Neuron (in vitro differentiated cells): ENCODE measurements at regions not wholly inside any gene's neighbourhood (a gene's known extent, or its start where the extent isn't known, plus 50 kb on each side); places are given as distances from the start of the nearest gene placed in this dataset.

Experiments used
- H2AFZ ChIP-seq: one replicate; pipeline ENCODE4 v1.6.1; 2013; ENCODE audit warnings: low read depth, mild to moderate bottlenecking, inconsistent platforms, low read length, moderate library complexity
- H3K27me3 ChIP-seq: one replicate; pipeline ENCODE4 v1.6.1; 2013; ENCODE audit warnings: low read length; ENCODE audit not compliant: insufficient read depth
- H3K36me3 ChIP-seq: one replicate; pipeline ENCODE4 v1.6.1; 2013; ENCODE audit warnings: low read length; ENCODE audit not compliant: insufficient read depth
- H3K4me1 ChIP-seq: one replicate; pipeline ENCODE4 v1.6.1; 2013; ENCODE audit warnings: low read length; ENCODE audit not compliant: insufficient read depth
- H3K4me3 ChIP-seq: 2 replicates; pipeline ENCODE4 v1.5.1; 2013; ENCODE audit warnings: mild to moderate bottlenecking, low read length, moderate library complexity
- H3K9me3 ChIP-seq: one replicate; pipeline ENCODE4 v1.6.1; 2013; ENCODE audit warnings: low read length

DNA sequence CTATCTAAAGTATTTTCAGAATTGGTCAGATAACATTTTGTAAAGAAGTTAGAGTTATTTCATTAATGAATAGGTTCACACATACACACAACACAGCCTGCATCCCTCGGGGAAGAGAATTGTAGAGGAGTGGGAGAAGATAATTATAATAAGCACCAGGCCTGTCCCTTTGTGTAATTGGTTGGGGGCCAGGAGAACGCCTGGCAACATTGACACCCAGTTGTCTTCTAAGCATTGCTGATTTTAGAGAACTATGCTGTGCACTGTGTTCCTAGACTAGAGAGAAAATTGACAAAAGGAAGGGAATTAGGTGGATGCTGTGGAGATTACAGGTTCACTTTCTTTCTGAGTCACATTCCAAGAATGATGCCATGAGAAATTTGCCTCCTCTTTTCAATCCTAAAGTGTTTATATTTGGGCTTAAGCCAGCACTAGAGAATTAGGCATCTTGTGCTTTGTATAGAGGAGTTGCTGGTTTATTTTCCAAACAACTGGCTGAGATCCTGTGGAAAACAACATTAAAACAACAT, 247.6 kb downstream of the COX7C start:
- no peak overlapping the region for H3K4me3 ChIP-seq
- no peaks in the 10 kb centered on the region for H3K9me3 ChIP-seq
- H3K4me1 ChIP-seq, result peaks cover 9% of the 10 kb centered on the region
- no peaks in the 10 kb centered on the region for H3K27me3 ChIP-seq
- no peak overlapping the region for H2AFZ ChIP-seq
- H3K36me3 ChIP-seq, result no peaks in the 10 kb centered on the region

GRCh38 chr5:86866036-86866435, 248.3 kb downstream of the COX7C start:
- no peaks in the 10 kb centered on the region for H3K9me3 ChIP-seq
- H2AFZ ChIP-seq, result no peak overlapping the region
- peaks cover 9% of the 10 kb centered on the region for H3K4me1 ChIP-seq
- H3K4me3 ChIP-seq, result no peak overlapping the region
- H3K36me3 ChIP-seq, result no peaks in the 10 kb centered on the region
- no peaks in the 10 kb centered on the region for H3K27me3 ChIP-seq

- Histone ChIP-seq H2AFZ (no peak overlapping the region), H3K4me3 (no peak overlapping the region), H3K27me3 (peaks cover 3% of the 10 kb centered on the region), H3K36me3 (no peaks in the 10 kb centered on the region), H3K9me3 (no peaks in the 10 kb centered on the region), H3K4me1 (no peaks in the 10 kb centered on the region)
Measured at GRCh38 chr5:86869268-86869667, 251.5 kb downstream of the COX7C start.

- Histone ChIP-seq H3K9me3 (no peaks in the 10 kb centered on the region), H3K36me3 (no peaks in the 10 kb centered on the region), H3K4me3 (no peak overlapping the region), H3K27me3 (peaks cover 3% of the 10 kb centered on the region), H3K4me1 (no peaks in the 10 kb centered on the region), H2AFZ (no peak overlapping the region)
Measured at GRCh38 chr5:86875539-86875938, 257.8 kb downstream of the COX7C start.

- Histone ChIP-seq H2AFZ (no peak overlapping the region), H3K36me3 (no peaks in the 10 kb centered on the region), H3K9me3 (no peaks in the 10 kb centered on the region), H3K4me3 (no peak overlapping the region), H3K27me3 (peaks cover 3% of the 10 kb centered on the region), H3K4me1 (no peaks in the 10 kb centered on the region)
Measured at GRCh38 chr5:86878250-86878649, 260.5 kb downstream of the COX7C start.

DNA sequence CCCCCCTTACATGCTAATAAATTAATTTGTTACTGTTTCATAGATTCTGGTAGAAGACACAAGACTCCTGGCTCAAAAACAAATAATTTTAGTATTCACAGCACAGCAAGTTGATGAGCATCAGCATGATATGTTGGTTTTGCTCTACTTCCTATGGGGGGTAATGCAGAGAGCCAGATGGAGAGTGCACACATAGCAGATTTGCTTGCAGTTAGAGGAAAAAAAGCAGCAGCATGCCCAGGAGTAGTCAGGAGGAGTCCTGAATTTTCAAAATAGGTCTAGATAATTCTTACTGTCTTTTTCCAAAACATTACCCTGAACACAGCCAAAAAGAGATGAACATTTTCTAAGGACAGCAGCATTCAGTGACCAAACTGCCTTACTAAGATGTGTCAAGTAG, 261.3 kb downstream of the COX7C start:
- Histone ChIP-seq H2AFZ (no peak overlapping the region), H3K9me3 (no peaks in the 10 kb centered on the region), H3K4me1 (no peaks in the 10 kb centered on the region), H3K36me3 (no peaks in the 10 kb centered on the region), H3K27me3 (no peaks in the 10 kb centered on the region), H3K4me3 (no peak overlapping the region)

DNA sequence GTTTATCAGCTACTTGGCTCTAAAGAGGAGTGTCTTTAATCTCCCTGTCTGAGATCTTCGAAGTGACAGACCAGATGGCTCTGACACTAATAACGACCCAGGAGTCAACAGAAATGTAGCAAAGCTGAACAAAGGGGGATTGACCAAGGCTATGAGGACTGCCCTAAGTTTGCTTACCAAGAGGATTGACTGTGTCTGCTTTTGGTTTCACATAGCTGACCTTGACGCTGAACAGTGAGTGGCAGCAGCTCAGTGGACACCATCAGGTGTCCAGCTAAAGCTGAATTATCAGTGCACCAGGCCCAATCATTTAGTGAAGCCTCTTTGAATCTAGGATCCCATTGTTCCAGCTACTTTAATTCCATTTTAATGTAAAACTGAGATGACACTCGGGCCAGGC, 262.6 kb downstream of the COX7C start:
- Histone ChIP-seq H3K27me3 (no peaks in the 10 kb centered on the region), H3K4me1 (no peaks in the 10 kb centered on the region), H3K9me3 (no peaks in the 10 kb centered on the region), H2AFZ (no peak overlapping the region), H3K4me3 (no peak overlapping the region), H3K36me3 (no peaks in the 10 kb centered on the region)

GRCh38 chr5:86880785-86881492, 263.2 kb downstream of the COX7C start:
- H3K36me3 ChIP-seq, result no peaks in the 10 kb centered on the region
- no peaks in the 10 kb centered on the region for H3K9me3 ChIP-seq
- H3K27me3 ChIP-seq, result no peaks in the 10 kb centered on the region
- no peaks in the 10 kb centered on the region for H3K4me1 ChIP-seq
- H3K4me3 ChIP-seq, result no peak overlapping the region
- H2AFZ ChIP-seq, result no peak overlapping the region

DNA sequence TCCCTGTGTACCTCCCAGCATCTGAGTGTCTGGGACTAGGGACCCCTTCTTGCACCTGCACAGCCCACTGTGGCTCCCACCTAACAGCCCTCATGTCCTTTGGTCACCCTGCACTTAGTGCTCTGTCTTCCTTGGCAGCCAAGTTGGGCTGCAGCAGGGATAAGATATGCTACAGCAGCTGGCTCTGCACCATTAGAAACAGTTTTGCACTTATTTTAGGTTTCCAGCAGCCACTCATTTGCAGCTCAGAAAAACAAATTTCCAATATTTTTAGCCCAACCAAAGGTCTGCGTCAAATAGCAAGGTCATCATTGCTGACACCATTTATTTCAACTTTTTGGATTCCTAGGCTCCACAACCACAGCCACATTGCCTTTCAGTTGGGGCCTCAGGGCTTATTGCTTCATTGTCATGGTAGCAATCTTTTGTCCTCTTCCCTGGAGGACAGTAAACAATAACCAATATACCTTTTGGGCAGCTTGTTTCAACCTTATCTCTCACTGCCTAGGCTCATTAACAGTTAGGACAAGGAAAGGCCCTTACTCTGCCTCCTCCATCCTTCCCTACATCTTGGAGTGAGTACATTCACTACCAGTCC, 263.9 kb downstream of the COX7C start:
- H3K4me1 ChIP-seq, result no peaks in the 10 kb centered on the region
- H2AFZ ChIP-seq, result no peak overlapping the region
- H3K36me3 ChIP-seq, result no peaks in the 10 kb centered on the region
- no peak overlapping the region for H3K4me3 ChIP-seq
- no peaks in the 10 kb centered on the region for H3K9me3 ChIP-seq
- no peaks in the 10 kb centered on the region for H3K27me3 ChIP-seq

DNA sequence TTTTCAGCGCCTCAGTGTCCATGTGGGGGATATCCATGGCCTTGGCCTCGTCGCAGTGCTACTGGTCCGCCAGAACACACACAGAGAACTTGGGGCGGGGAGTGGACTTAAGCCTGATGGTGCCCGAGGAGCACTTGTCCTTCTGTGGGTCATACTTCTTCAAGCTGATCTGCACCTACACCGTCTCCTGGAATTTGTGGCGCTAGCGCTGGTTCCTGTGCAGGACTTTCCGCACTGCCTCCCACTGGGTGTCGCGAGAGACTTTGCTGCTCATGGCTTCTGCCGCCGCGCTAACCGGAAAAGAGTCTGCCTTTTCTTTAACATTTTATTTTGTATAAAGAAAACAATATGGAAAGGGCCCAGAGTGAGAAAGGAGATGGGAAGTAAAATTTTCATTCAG, 266.9 kb downstream of the COX7C start:
- Histone ChIP-seq H3K27me3 (no peaks in the 10 kb centered on the region), H3K9me3 (no peaks in the 10 kb centered on the region), H2AFZ (no peak overlapping the region), H3K4me1 (no peaks in the 10 kb centered on the region), H3K36me3 (no peaks in the 10 kb centered on the region), H3K4me3 (no peak overlapping the region)

GRCh38 chr5:86885011-86885410, 267.3 kb downstream of the COX7C start:
- H2AFZ ChIP-seq, result no peak overlapping the region
- H3K36me3 ChIP-seq, result no peaks in the 10 kb centered on the region
- H3K4me3 ChIP-seq, result no peak overlapping the region
- no peaks in the 10 kb centered on the region for H3K4me1 ChIP-seq
- no peaks in the 10 kb centered on the region for H3K27me3 ChIP-seq
- H3K9me3 ChIP-seq, result no peaks in the 10 kb centered on the region

DNA sequence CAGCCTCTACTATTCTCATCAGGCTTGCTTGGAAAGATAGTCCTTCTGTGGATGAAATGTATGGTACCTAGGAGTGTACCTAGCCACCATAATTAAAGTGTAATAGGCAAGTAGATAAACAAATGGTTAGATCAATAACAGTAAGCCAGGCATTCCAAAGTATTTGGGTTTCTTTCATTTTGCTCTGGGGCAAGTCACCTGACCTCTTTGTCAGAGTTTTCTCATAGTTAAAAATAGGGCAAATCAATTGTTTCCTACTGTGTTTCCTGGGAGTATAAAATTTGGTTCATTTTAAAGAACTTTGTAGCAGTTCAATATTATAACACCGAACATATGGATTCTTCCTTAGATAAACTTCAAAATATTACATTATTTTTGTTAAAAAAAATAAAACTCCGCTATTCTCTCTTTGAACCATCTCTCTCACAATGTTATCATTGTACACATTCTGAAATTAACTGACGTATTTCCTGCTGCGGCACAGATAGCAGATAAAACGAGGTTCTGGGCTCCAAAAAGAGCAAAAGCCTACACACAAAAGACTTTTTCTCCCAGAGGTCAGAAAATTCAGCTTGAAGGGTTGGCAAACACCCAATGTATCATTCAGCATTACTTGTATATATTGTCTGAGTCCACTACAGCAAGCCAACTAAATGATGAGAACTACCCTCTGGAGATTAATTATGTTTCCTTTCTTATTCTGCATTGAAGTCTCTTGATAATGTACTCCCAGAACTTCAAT, 267.9 kb downstream of the COX7C start:
- Histone ChIP-seq H3K9me3 (no peaks in the 10 kb centered on the region), H2AFZ (no peak overlapping the region), H3K4me1 (no peaks in the 10 kb centered on the region), H3K36me3 (no peaks in the 10 kb centered on the region), H3K4me3 (no peak overlapping the region), H3K27me3 (no peaks in the 10 kb centered on the region)

DNA sequence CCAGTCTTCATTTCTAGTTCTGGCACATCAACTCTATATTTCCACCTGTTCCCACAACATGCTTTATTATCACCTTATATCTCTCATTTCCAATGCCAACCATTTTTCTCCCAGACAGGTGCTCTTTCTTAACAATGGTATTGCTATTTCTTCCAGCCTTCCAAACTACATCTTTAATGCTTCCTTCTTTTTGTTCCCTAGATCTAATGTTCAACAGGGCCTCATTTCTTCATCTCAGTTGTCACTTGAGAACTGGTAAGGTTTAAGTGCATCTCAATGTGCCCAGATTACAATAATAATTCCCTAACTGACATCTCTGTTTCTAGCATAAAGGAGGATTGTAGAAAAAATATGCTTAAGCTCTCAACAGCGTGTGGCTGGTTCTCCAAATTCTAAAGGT, 272.6 kb downstream of the COX7C start:
- H3K36me3 ChIP-seq, result no peaks in the 10 kb centered on the region
- H3K27me3 ChIP-seq, result no peaks in the 10 kb centered on the region
- no peaks in the 10 kb centered on the region for H3K4me1 ChIP-seq
- no peak overlapping the region for H3K4me3 ChIP-seq
- no peak overlapping the region for H2AFZ ChIP-seq
- no peaks in the 10 kb centered on the region for H3K9me3 ChIP-seq
